PC-3 (cell line): ENCODE measurements at regions not wholly inside any gene's neighbourhood (a gene's known extent, or its start where the extent isn't known, plus 50 kb on each side); places are given as distances from the start of the nearest gene placed in this dataset.

Experiments used
- ATAC-seq: fragments of 200-7000 bp; cut with Tn5 transposase; 2 replicates; pipeline ENCODE4 v1.9.1; 2020; ENCODE audit warnings: mild to moderate bottlenecking, moderate library complexity
- BruUV-seq: library from RNA; stranded (reverse); fragments of 400-500 nt; replicated peaks from 2 replicates; lab custom pipeline; 2021; lab: Mats Ljungman, UMichigan
- CTCF ChIA-PET: fragments of 300-600 bp; sonication (Branson Sonifier 250); formaldehyde crosslinking; loops from one replicate; lab custom pipeline; 2022; ENCODE audit warnings: antibody characterized with exemption; lab: Charles Lee
- POLR2A ChIA-PET: fragments of 300-600 bp; sonication (Branson Sonifier 250); formaldehyde crosslinking; loops from one replicate; lab custom pipeline; 2022; ENCODE audit warnings: antibody characterized with exemption; ENCODE audit not compliant: unreplicated experiment; lab: Charles Lee
- DNase-seq: peaks from one replicate; pipeline ENCODE4 v3.0.0-alpha.2; 2015
- H2AFZ ChIP-seq: fragments of 300-600 bp; sonication (generic); 2 replicates; pipeline ENCODE4 v1.6.0; 2016; ENCODE audit warnings: antibody characterized with exemption, low read length
- H3F3A ChIP-seq: fragments of 300-600 bp; sonication (generic); one replicate; pipeline ENCODE4 v1.6.0; 2017; ENCODE audit warnings: antibody characterized with exemption, low read length, control low read depth, mild to moderate bottlenecking; ENCODE audit not compliant: unreplicated experiment
- H3K27ac ChIP-seq: fragments of 300-600 bp; sonication (generic); 2 replicates; pipeline ENCODE4 v1.5.1; 2016; ENCODE audit warnings: mild to moderate bottlenecking, low read length
- H3K27me3 ChIP-seq: fragments of 300-600 bp; sonication (generic); 2 replicates; pipeline ENCODE4 v1.6.1; 2016; ENCODE audit warnings: low read length, mixed read lengths
- H3K36me3 ChIP-seq: fragments of 300-600 bp; sonication (generic); 2 replicates; pipeline ENCODE4 v1.6.1; 2016; ENCODE audit warnings: low read depth, mixed run types, low read length, mixed read lengths
- H3K4me1 ChIP-seq: fragments of 300-600 bp; sonication (generic); 2 replicates; pipeline ENCODE4 v1.5.1; 2016; ENCODE audit warnings: low read length; ENCODE audit not compliant: insufficient read depth
- H3K4me2 ChIP-seq: fragments of 300-600 bp; sonication (generic); 2 replicates; pipeline ENCODE4 v1.6.0; 2016; ENCODE audit warnings: low read length
- H3K4me3 ChIP-seq: fragments of 300-600 bp; sonication (generic); 2 replicates; pipeline ENCODE4 v1.5.1; 2016; ENCODE audit warnings: mild to moderate bottlenecking, low read length, mixed read lengths
- H3K79me2 ChIP-seq: fragments of 300-600 bp; sonication (generic); 2 replicates; pipeline ENCODE4 v1.6.1; 2017; ENCODE audit warnings: low read length, mixed read lengths
- H3K9ac ChIP-seq: fragments of 300-600 bp; sonication (generic); 2 replicates; pipeline ENCODE4 v1.6.0; 2016; ENCODE audit warnings: mild to moderate bottlenecking, low read length
- H3K9me2 ChIP-seq: fragments of 300-600 bp; sonication (generic); replicated peaks from 2 replicates; pipeline ENCODE4 v1.6.1; 2016; ENCODE audit warnings: mixed run types, low read length, mixed read lengths
- H3K9me3 ChIP-seq: fragments of 300-600 bp; sonication (generic); 2 replicates; pipeline ENCODE4 v1.6.1; 2016; ENCODE audit warnings: low read length, mixed read lengths
- H4K20me1 ChIP-seq: fragments of 300-600 bp; sonication (generic); 2 replicates; pipeline ENCODE4 v1.6.1; 2016; ENCODE audit warnings: low read length, mixed read lengths
- EZH2 ChIP-seq: fragments of 300-600 bp; sonication (generic); IDR thresholded peaks from one replicate; pipeline ENCODE4 v1.6.1; 2017; ENCODE audit warnings: antibody characterized with exemption, mild to moderate bottlenecking, low read length; ENCODE audit not compliant: unreplicated experiment
- EZH2phosphoT487 ChIP-seq: fragments of 300-600 bp; sonication (generic); IDR thresholded peaks from 2 replicates; pipeline ENCODE4 v1.6.1; 2018; ENCODE audit warnings: mild to moderate bottlenecking, antibody characterized with exemption, low read length, borderline replicate concordance
- intact Hi-C: fragments of 100-400 bp; cut with micrococcal nuclease; formaldehyde crosslinking; loops from 2 replicates; pipeline ENCODE4 v1.9.0; 2023
- TF ChIP-seq, protein P1 (sequence below): fragments of 300-600 bp; sonication (generic); conservative IDR thresholded peaks from 2 replicates; pipeline ENCODE4 v1.5.1; 2017; ENCODE audit warnings: antibody characterized with exemption, low read depth, mild to moderate bottlenecking, low read length

DNA sequence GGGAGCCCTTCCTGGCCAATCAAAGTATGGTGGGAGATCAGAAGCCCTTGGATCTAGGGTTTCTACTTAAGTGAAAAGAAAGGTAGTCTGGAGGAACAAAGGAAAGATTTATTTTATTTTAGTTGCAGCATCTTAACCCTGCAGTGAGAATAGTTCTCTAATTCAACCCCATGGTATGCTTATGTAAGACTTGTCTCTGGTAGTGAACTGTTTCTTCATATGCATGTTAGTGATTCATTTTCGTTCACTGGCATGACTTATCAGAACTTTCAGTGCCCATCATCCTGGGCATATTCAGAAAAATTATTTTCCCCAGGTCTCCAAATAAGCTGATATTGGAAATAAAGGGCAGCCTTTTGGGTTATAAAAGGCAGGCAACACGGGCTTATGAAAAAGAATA is 1058.8 kb downstream of the NLGN4Y start:
- H3K9me3 ChIP-seq, result no peaks in the 10 kb centered on the region
- H3K27ac ChIP-seq, result no peak overlapping the region
- no peak overlapping the region for H3K9ac ChIP-seq
- H3K4me1 ChIP-seq, result no peaks in the 10 kb centered on the region
- ATAC-seq, result no peak
- no peak overlapping the region for H2AFZ ChIP-seq
- no TSS peak for BruUV-seq
- H3K9me2 ChIP-seq, result no peaks in the 10 kb centered on the region
- no peaks in the 10 kb centered on the region for H3K79me2 ChIP-seq
- H3K4me3 ChIP-seq, result no peak overlapping the region
- POLR2A ChIA-PET, result no interaction called here
- H3K4me2 ChIP-seq, result no peak overlapping the region
- TF ChIP-seq, protein P1, sequence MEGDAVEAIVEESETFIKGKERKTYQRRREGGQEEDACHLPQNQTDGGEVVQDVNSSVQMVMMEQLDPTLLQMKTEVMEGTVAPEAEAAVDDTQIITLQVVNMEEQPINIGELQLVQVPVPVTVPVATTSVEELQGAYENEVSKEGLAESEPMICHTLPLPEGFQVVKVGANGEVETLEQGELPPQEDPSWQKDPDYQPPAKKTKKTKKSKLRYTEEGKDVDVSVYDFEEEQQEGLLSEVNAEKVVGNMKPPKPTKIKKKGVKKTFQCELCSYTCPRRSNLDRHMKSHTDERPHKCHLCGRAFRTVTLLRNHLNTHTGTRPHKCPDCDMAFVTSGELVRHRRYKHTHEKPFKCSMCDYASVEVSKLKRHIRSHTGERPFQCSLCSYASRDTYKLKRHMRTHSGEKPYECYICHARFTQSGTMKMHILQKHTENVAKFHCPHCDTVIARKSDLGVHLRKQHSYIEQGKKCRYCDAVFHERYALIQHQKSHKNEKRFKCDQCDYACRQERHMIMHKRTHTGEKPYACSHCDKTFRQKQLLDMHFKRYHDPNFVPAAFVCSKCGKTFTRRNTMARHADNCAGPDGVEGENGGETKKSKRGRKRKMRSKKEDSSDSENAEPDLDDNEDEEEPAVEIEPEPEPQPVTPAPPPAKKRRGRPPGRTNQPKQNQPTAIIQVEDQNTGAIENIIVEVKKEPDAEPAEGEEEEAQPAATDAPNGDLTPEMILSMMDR, result no peak
- TF ChIP-seq EZH2 (no peak), EZH2phosphoT487 (no peak)
- CTCF ChIA-PET, result no interaction called here
- H4K20me1 ChIP-seq, result no peaks in the 10 kb centered on the region
- no peaks in the 10 kb centered on the region for H3K36me3 ChIP-seq
- H3F3A ChIP-seq, result no peaks in the 10 kb centered on the region
- no peak for DNase-seq
- H3K27me3 ChIP-seq, result no peaks in the 10 kb centered on the region
- intact Hi-C loops, result no loop called here

DNA sequence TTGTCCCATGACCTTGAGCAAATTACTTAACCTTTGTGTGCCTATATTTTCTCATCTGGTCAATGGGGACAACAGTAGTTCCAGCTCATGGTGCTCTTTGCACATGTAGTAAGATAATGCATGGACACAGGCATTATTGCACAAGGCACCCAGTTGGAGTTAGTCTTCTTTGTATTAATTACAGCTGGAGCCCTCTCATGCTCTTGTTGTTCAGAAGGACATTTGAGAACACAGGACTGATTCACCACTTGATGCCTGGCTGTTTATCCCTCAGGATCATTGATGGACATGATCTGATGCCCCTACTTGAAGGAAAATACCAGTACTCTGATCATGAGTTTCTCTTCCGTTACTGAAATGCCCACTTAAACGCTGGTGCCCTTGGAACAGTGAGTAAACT is 1068.6 kb downstream of the NLGN4Y start:
- Histone ChIP-seq H3K9me2 (no peaks in the 10 kb centered on the region), H3K4me1 (no peaks in the 10 kb centered on the region), H3K27me3 (no peaks in the 10 kb centered on the region), H3K4me2 (no peak overlapping the region), H3K36me3 (no peaks in the 10 kb centered on the region), H3K4me3 (no peak overlapping the region), H3K9me3 (no peaks in the 10 kb centered on the region), H4K20me1 (no peaks in the 10 kb centered on the region), H3F3A (no peaks in the 10 kb centered on the region), H3K27ac (no peak overlapping the region), H2AFZ (no peak overlapping the region), H3K9ac (no peak overlapping the region), H3K79me2 (no peaks in the 10 kb centered on the region)
- no peak for ATAC-seq
- intact Hi-C loops, result no loop called here
- TF ChIP-seq EZH2phosphoT487 (no peak), EZH2 (no peak)
- TF ChIP-seq, protein P1, result no peak
- CTCF ChIA-PET, result no interaction called here
- BruUV-seq, result no TSS peak
- POLR2A ChIA-PET, result no interaction called here
- no peak for DNase-seq

DNA sequence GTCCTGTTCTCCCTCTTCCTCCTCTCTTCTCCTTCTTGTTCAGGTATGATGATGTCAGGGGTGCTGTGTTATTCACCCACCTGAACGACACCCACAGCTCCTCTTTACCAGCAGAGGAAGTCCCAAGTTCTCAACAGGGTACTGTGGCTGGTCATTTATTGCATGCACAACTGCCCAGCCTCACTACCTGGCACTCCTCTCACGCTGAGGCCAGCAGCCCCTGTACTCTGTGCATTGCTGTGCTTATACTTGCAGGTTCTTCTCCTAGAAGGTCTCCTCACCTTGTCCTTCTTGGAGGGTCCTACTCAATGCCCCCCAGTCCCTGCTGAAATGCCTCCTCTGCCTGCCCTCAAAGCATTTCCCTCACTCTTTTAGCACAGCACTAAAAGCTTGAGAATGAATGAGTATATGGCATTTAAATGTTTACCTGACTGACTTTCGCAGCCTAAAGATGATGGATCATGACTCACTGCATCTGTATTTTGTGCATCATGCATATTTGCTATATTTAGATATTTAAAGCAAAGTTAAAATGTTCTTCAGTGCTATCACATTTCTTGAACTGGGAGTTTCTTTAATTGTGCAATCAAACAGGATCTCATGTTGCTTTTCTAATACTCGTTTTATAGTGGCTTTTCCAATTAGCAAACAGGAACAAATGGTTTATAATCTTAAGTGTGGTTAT is 1069.3 kb downstream of the NLGN4Y start:
- DNase-seq, result no peak
- Histone ChIP-seq H3K27ac (no peak overlapping the region), H3F3A (no peaks in the 10 kb centered on the region), H3K36me3 (no peaks in the 10 kb centered on the region), H3K4me1 (no peaks in the 10 kb centered on the region), H4K20me1 (no peaks in the 10 kb centered on the region), H3K9me2 (no peaks in the 10 kb centered on the region), H3K9ac (no peak overlapping the region), H3K79me2 (no peaks in the 10 kb centered on the region), H3K4me2 (no peak overlapping the region), H2AFZ (no peak overlapping the region), H3K4me3 (no peak overlapping the region), H3K9me3 (no peaks in the 10 kb centered on the region), H3K27me3 (no peaks in the 10 kb centered on the region)
- ChIA-PET CTCF (no interaction called here), POLR2A (no interaction called here)
- BruUV-seq, result no TSS peak
- no peak for ATAC-seq
- intact Hi-C loops, result no loop called here
- TF ChIP-seq, protein P1, result no peak
- TF ChIP-seq EZH2, result no peak
- TF ChIP-seq EZH2phosphoT487, result no peak
